GM12865 (cell line): ENCODE measurements at regions not wholly inside any gene's neighbourhood (a gene's known extent, or its start where the extent isn't known, plus 50 kb on each side); places are given as distances from the start of the nearest gene placed in this dataset.
"Not testable (repeated sequence)": the region's sequence is repeated elsewhere in the genome, so short reads cannot be mapped to it uniquely, and the experiment has no call there.

Source experiments
- DNase-seq: peaks from one replicate; pipeline ENCODE4 v3.0.0; 2010; ENCODE audit warnings: low read depth
- H3K4me3 ChIP-seq: 2 replicates; pipeline ENCODE4 v1.5.1; 2011; ENCODE audit warnings: mild to moderate bottlenecking, low read depth, low read length, control low read depth

DNA sequence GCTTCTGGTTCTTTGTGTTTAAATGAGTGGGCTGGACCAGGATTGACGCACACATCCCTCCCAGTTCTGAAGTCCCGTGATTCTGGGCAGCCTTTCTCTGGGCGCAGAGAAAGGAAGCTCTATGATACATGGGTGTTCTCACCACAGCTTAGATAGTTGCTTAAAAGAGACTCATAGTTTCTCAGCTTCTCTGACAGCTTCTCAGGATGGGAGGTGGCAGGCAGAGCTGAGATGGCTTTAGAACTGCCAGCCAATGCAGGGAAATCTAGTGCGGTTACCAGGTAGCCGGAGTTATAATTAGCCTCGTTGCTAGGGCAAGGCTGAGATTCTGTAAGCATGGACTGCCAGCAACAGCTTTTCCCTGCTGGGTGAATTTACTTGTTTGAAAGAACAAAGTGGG is 111.8 kb upstream of the SEC22B start:
- not testable (repeated sequence) for H3K4me3 ChIP-seq, DNase-seq

DNA sequence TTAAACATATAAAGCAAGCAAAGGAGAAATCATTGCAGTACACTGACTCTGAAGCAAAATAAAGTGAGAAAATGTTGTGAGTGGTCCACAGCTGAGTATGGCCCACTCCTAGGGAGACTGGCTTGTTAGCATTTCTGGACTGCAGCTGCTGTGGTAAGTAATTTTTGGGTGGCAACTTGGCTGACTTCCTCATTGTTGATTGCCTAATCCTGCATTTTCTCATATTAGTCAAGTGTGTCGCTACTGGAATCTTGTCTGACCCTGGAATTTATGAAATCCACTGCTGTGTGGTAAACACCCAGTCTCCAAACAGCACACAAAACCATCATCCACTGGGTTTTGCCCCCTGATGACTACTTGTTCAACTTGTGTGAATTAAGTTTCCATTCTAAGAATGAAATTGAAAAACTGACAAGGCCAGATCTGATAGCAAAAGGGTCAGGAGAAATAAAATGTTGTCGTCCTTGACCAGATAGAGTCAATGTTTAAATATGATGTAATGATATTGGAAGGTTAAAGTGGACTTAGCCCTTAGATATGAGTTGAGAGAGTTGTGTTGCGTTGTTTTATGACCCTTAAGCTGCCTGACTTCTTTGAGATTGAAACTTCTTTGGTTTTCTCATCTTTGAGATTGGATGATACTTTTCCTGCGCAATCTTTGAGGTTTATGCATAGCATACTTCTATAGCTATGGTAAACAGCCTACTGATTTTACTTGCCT is 106.6 kb upstream of the SEC22B start:
- not testable (repeated sequence) for H3K4me3 ChIP-seq, DNase-seq

DNA sequence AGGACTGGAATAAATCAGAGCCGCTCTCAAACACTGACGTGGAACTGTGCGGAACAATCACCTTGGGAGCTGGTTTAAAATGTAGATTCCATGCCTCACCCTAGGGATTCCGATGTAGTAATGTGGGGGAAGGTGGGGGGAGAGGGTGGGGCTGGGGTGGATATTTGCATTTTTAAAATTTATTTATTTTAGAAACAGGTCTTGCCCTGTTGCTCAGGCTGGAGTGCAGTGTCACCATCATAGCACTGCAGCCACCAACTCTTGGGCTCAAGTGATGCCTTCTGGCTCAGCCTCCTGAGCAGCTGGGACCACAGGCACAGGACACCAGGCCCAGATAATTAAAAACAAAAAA is 101.9 kb upstream of the SEC22B start:
- DNase-seq, H3K4me3 ChIP-seq: not testable (repeated sequence)

GRCh38 chr1:120277428-120278258 is 101.3 kb upstream of the SEC22B start:
- DNase-seq, H3K4me3 ChIP-seq: not testable (repeated sequence)

DNA sequence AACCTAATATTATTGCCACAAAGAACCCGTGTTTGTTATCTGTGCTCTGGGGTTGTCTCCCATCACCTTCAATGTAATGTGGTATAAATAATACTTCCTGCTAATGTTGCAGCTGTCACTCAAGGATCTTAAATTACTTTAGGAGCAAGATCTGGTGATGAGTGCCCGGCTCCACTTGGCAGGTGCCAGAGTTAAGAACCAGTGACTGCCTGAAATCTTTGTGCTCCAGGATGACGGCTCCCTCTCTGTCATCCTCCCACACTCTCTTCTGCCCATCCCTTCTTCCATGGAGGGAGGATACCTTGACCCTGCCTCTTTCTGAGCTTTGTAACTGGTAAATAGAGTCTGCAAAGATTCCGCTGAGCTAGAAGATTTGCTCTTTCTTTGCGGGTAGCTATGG is 100.4 kb upstream of the SEC22B start:
- DNase-seq, H3K4me3 ChIP-seq: not testable (repeated sequence)

GRCh38 chr1:120274438-120274837 is 98.1 kb upstream of the SEC22B start:
- DNase-seq, H3K4me3 ChIP-seq: not testable (repeated sequence)

GRCh38 chr1:120273363-120273762 is 97.0 kb upstream of the SEC22B start:
- H3K4me3 ChIP-seq, DNase-seq: not testable (repeated sequence)

DNA sequence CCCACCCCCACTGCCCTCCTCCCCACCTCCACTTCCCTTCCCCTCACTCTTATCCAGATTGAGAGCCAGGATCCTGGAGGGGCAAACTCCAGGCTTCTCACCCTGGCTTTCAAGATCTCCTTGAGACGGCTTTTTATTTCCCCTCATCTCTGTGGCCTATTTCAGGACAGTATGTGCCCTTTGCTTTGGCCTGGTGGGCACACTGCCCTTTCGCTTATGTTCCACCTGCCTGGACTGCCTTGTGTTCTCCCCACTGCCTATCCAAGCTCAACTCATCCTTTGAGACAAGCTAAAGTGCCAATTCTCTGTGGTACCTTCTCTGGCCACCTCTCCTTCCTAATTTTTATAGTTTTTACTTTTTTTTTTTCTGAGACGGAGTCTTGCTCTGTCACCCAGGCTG is 95.9 kb upstream of the SEC22B start:
- not testable (repeated sequence) for H3K4me3 ChIP-seq, DNase-seq

DNA sequence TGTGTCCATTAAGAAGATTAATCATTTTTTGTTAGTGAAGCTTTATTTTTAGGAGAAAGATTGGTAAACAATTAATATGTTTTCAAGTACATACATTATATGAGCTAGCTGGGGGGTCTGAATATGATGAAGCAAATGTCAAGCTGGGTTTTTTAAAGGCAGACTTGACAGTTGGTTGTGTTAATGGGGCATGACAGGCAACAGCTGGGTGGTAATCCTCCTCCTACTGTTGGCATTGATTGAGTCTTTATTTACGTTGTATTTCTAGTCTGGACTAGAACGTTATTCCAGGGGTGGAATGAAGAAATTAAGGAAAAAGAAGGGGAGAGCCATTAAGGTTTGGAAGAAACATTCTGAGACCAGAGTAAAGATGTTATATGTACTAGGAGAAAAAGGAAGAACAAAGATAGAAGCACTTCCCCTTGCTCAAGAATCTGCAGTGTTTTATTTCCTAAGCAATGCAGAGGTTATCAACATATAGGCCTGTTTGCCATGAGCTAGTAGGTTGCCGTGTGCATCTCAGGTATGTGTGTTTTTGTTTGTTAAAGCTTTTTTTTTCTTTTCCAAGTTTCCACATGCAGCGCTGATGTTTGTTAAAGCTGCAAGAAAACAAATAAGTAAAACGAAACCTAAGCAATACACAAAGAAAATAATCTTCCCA is 95.4 kb upstream of the SEC22B start:
- DNase-seq, H3K4me3 ChIP-seq: not testable (repeated sequence)

DNA sequence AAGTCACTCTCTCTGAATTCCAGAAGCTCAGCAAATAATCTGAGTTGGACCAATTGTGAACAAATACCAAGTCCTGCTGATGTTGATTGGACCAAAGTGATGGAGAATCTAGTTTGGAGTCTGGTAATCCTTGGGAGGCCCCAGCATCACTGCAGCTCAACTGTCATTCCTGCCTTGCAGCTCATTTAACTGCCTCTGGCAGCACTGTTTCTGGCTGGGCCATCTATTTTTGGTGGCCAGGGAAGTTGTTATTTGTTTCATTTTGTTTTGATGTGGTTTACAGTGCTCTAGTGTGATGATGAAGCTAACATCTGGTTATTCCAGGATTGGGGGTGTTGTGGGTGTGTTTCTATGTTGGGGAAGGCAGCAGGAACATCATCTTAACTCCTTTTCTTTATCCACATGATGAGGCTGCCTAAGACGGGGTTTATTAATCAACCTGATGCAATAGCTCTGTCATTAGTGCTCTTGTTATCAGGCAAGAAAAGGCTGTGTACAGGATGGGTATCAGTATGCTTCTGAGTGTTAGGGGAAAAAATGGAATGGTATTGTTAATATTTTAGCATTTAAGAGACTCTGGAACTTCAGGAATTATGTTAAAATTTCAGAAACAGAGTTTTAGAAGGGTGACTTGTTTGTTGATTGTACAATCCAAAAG is 91.7 kb upstream of the SEC22B start:
- not testable (repeated sequence) for H3K4me3 ChIP-seq, DNase-seq

DNA sequence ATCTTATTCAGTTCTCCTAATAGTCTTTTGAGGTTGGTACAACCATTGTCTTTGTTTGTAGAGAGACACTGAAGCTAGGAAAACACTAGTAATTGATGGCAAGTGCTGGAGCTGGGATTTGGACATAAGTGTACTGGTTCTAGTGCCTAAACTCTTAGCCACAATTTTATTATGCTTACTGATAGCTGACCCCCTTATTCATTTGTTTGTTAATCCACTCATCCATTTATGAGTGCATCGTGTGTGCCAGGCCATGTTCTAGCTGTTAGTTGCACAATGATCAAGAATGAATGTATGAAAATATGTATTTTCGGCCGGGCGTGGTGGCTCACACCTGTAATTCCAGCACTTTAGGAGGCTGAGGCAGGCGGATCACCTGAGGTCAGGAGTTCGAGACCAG is 88.2 kb upstream of the SEC22B start:
- H3K4me3 ChIP-seq, DNase-seq: not testable (repeated sequence)

GRCh38 chr1:120262791-120263751 is 86.8 kb upstream of the SEC22B start:
- DNase-seq, H3K4me3 ChIP-seq: not testable (repeated sequence)

GRCh38 chr1:120257778-120258105 is 81.4 kb upstream of the SEC22B start:
- not testable (repeated sequence) for DNase-seq, H3K4me3 ChIP-seq

DNA sequence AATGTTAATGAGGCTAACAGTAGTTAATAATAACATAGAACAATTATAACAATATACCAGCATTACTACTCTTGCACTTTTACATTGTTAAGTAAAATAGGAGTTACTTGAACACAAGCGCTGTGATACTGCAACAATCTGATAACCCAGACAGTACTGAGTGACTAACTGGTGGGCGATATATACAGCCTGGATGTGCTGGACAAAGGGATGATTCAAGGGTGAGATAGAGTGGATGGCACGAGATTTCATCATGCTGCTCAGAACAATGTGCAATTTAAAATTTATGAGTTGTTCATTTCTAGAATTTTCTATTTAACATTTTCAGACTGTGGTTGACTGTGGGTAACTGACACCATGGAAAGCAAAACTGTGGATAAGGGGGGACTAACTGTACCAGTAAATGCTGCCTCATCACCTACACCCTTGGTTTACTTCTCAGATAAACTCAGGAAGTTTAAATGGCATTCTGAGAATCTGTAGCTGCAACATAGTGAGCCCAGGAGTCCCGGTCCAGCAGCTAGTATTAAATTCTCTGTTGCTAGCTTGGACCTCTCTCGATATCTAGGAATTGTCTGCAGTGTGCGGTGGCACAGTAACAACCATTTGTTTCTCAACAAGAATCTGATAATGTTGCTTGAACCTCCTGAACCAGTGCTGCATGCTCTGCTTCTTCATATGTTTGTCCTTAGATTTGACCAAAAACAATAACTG is 80.9 kb upstream of the SEC22B start:
- not testable (repeated sequence) for DNase-seq

GRCh38 chr1:120250756-120251155 is 74.4 kb upstream of the SEC22B start:
- H3K4me3 ChIP-seq, DNase-seq: not testable (repeated sequence)

More for the DNA sequence above, 80.9 kb upstream of the SEC22B start:
- H3K4me3 ChIP-seq = not testable (repeated sequence)

GRCh38 chr1:120248726-120249427 is 72.6 kb upstream of the SEC22B start:
- not testable (repeated sequence) for H3K4me3 ChIP-seq, DNase-seq

GRCh38 chr1:120248203-120248602 is 71.9 kb upstream of the SEC22B start:
- not testable (repeated sequence) for DNase-seq, H3K4me3 ChIP-seq
